ENCODE measurements at regions not wholly inside any gene's neighbourhood (a gene's known extent, or its start where the extent isn't known, plus 50 kb on each side); places are given as distances from the start of the nearest gene placed in this dataset.
A peak's percentile ranks its signal among the peaks of the same experiment; 100 is the strongest.

GRCh38 chr2:43169987-43170386, 56.4 kb downstream of the ZFP36L2 start:
- Histone ChIP-seq H3K79me2 (replicated peaks; ENCODE audit: insufficient read depth) (no peaks in the 10 kb centered on the region), H2AFZ (no peak overlapping the region), H3K4me1 (ENCODE audit: insufficient read depth) (no peaks in the 10 kb centered on the region; the same call in 1 of the 2 replicates), H3K9me2 (ENCODE audit: insufficient read depth) (no peaks in the 10 kb centered on the region), H3K36me3 (ENCODE audit: insufficient read depth) (0 out of 2 replicates have a peak, but pooled peaks cover 9% of the 10 kb centered on the region), H4K20me1 (replicated peaks; ENCODE audit: insufficient read depth) (no peaks in the 10 kb centered on the region), H3K4me3 (no peak overlapping the region), H3F3A (replicated peaks; ENCODE audit: low read depth) (no peaks in the 10 kb centered on the region), H3K27ac (ENCODE audit: low read depth) (no peak overlapping the region), H3K27me3 (ENCODE audit: insufficient read depth) (no peaks in the 10 kb centered on the region), H3K4me2 (no peak overlapping the region)
- Mint-ChIP-seq H3K27ac (no peak overlapping the region), H3K4me3 (no peak overlapping the region), H3K36me3 (ENCODE audit: low read depth) (peaks cover 5% of the 10 kb centered on the region; the same call in 2 of the 3 replicates), H3K27me3 (ENCODE audit: insufficient read depth, low read depth, poor library complexity) (peaks cover 19% of the 10 kb centered on the region), H3K4me1 (peaks cover 31% of the 10 kb centered on the region), H3K9me3 (peaks cover 16% of the 10 kb centered on the region)
- no peak for TF ChIP-seq POLR2AphosphoS5 (IDR thresholded peaks at IDR 0.05; ENCODE audit: low read depth)
- peak; percentile 86 to 93 for TF ChIP-seq CTCF (conservative IDR thresholded peaks at IDR 0.05; ENCODE audit: low read depth in 2 of 2)
- DNase-seq (ENCODE audit: low spot score) (peak; percentile 64), ATAC-seq (peak; percentile 65)

GRCh38 chr2:43169099-43169945, 57.1 kb downstream of the ZFP36L2 start:
- Histone ChIP-seq H3K36me3 (ENCODE audit: insufficient read depth) (0 out of 2 replicates have a peak, but pooled peaks cover 2% of the 10 kb centered on the region), H3K79me2 (replicated peaks; ENCODE audit: insufficient read depth) (no peaks in the 10 kb centered on the region), H3K9me2 (ENCODE audit: insufficient read depth) (no peaks in the 10 kb centered on the region), H3K4me2 (no peak overlapping the region), H3K27me3 (ENCODE audit: insufficient read depth) (no peaks in the 10 kb centered on the region), H2AFZ (no peak overlapping the region), H4K20me1 (replicated peaks; ENCODE audit: insufficient read depth) (no peaks in the 10 kb centered on the region), H3K4me1 (ENCODE audit: insufficient read depth) (no peaks in the 10 kb centered on the region; the same call in 1 of the 2 replicates), H3K27ac (ENCODE audit: low read depth) (no peak overlapping the region), H3F3A (replicated peaks; ENCODE audit: low read depth) (no peaks in the 10 kb centered on the region), H3K4me3 (no peak overlapping the region)
- no peak overlapping the region for H3K4me3 Mint-ChIP-seq
- peaks cover 25% of the 10 kb centered on the region for H3K4me1 Mint-ChIP-seq
- peaks cover 20% of the 10 kb centered on the region for H3K27me3 Mint-ChIP-seq (ENCODE audit: insufficient read depth, low read depth, poor library complexity)
- ATAC-seq (no peak), DNase-seq (ENCODE audit: low spot score) (no peak)
- peaks cover 9% of the 10 kb centered on the region for H3K9me3 Mint-ChIP-seq
- TF ChIP-seq CTCF (conservative IDR thresholded peaks at IDR 0.05; ENCODE audit: low read depth in 2 of 2) (peak in 1 of 2 experiments; percentile 20; a peak in 2 of 4 replicates), CREB1 (CRISPR knock-in tag; IDR thresholded peaks at IDR 0.05; ENCODE audit: low read depth) (no peak)
- no peak overlapping the region for H3K27ac Mint-ChIP-seq
- H3K36me3 Mint-ChIP-seq (ENCODE audit: low read depth): no peaks in the 10 kb centered on the region

GRCh38 chr2:43168016-43168369, 58.4 kb downstream of the ZFP36L2 start:
- H4K20me1 ChIP-seq (replicated peaks; ENCODE audit: insufficient read depth): no peaks in the 10 kb centered on the region
- H3K4me1 ChIP-seq (ENCODE audit: insufficient read depth): no peaks in the 10 kb centered on the region; the same call in 1 of the 2 replicates
- Mint-ChIP-seq H3K27ac (no peak overlapping the region), H3K4me3 (no peak overlapping the region), H3K27me3 (ENCODE audit: insufficient read depth, low read depth, poor library complexity) (peaks cover 17% of the 10 kb centered on the region), H3K4me1 (peaks cover 18% of the 10 kb centered on the region), H3K9me3 (no peaks in the 10 kb centered on the region; the same call in 1 of the 3 replicates), H3K36me3 (ENCODE audit: low read depth) (no peaks in the 10 kb centered on the region)
- no peak overlapping the region for H3K4me2 ChIP-seq
- H3F3A ChIP-seq (replicated peaks; ENCODE audit: low read depth): no peaks in the 10 kb centered on the region
- H3K27me3 ChIP-seq (ENCODE audit: insufficient read depth): no peaks in the 10 kb centered on the region
- H2AFZ ChIP-seq: 0 out of 2 replicates have a peak overlapping the region, but pooled peaks have one; percentile 66
- DNase-seq (ENCODE audit: low spot score) (no peak), ATAC-seq (no peak)
- H3K27ac ChIP-seq (ENCODE audit: low read depth): no peak overlapping the region
- H3K4me3 ChIP-seq: no peak overlapping the region
- H3K9me2 ChIP-seq (ENCODE audit: insufficient read depth): no peaks in the 10 kb centered on the region
- no peaks in the 10 kb centered on the region for H3K36me3 ChIP-seq (ENCODE audit: insufficient read depth)
- no peaks in the 10 kb centered on the region for H3K79me2 ChIP-seq (replicated peaks; ENCODE audit: insufficient read depth)
- no peak for TF ChIP-seq NANOG (IDR thresholded peaks at IDR 0.05; ENCODE audit: borderline replicate concordance)
- no peak for TF ChIP-seq ZNF331 (CRISPR knock-in tag; IDR thresholded peaks at IDR 0.05; ENCODE audit: low read depth)
- no peak for TF ChIP-seq ZNF114 (CRISPR knock-in tag; IDR thresholded peaks at IDR 0.05)
- TF ChIP-seq CTCF (conservative IDR thresholded peaks at IDR 0.05; ENCODE audit: low read depth in 2 of 2): no peak
- TF ChIP-seq EZH2phosphoT487 (IDR thresholded peaks at IDR 0.05; ENCODE audit: unreplicated experiment): no peak

All from GM23338 (cell line).